GM21367 (cell line): ENCODE measurements at regions not wholly inside any gene's neighbourhood (a gene's known extent, or its start where the extent isn't known, plus 50 kb on each side); places are given as distances from the start of the nearest gene placed in this dataset.
"Not testable (repeated sequence)": the region's sequence is repeated elsewhere in the genome, so short reads cannot be mapped to it uniquely, and the experiment has no call there.

ENCODE experiments used
- ATAC-seq: cut with Tn5 transposase; IDR thresholded peaks from one replicate; pipeline ENCODE4 v1.9.1; 2021; ENCODE audit not compliant: unreplicated experiment

GRCh38 chr2:236485519-236485918 lies 84.1 kb upstream of the ACKR3 start:
- no peak for ATAC-seq

DNA sequence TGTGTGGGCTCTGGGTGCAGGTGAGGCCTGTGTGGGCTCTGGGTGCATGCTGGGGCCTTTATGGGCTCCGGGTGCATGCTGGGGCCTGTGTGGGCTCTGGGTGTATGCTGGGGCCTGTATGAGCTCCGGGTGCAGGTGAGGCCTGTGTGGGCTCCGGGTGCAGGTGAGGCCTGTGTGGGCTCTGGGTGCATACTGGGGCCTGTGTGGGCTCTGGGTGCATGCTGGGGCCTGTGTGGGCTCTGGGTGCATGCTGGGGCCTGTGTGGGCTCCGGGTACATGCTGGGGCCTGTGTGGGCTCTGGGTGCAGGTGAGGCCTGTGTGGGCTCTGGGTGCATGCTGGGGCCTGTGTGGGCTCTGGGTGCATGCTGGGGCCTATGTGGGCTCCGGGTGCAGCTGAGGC lies 80.5 kb upstream of the ACKR3 start:
- ATAC-seq = not testable (repeated sequence)

DNA sequence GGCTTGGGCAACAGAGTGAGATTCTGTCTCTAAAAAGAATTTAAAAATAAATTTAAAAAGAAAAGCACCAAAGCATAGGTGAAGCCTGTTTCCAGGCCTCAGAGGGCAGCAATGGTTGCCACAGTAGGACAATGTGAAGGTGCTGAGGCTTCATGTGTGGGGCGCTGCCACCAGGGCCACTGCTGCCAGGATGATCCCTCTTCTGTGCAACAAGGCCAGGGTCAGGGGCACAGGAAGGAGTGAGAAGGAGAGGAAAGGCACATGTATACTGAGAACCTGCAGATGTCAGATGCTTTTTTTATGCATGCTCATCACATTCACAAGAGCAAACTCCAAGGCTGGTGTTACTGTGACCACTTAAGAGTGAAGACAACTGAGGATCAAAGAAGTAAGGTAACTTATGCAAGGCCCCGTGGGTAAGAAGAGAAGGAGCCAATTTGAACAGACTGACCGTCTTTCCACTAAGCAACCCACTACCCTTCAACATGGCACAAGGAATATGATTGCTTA lies 79.7 kb upstream of the ACKR3 start:
- no peak for ATAC-seq

DNA sequence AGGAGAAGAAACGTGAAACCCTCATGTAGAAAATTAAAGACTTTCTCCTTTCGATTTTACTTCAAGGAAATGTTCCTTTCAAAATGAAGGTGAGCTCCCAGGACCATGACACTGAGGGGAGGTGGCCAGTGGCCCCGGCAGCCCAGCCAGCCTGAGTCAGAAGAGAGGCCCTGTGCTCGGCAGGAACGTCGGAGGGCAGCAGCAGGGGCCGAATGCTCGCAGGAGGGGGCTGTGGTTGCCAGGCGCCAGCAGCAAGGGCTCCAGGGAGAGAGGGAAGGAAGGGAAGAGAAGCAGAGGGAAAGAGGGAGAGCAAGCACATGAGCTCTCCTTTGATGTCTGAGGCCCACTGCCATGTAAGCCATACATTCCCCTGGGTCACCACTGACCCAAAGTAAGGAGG lies 73.3 kb upstream of the ACKR3 start:
- no peak for ATAC-seq

- ATAC-seq = no peak
Measured at GRCh38 chr2:236498369-236498768, 71.3 kb upstream of the ACKR3 start.

DNA sequence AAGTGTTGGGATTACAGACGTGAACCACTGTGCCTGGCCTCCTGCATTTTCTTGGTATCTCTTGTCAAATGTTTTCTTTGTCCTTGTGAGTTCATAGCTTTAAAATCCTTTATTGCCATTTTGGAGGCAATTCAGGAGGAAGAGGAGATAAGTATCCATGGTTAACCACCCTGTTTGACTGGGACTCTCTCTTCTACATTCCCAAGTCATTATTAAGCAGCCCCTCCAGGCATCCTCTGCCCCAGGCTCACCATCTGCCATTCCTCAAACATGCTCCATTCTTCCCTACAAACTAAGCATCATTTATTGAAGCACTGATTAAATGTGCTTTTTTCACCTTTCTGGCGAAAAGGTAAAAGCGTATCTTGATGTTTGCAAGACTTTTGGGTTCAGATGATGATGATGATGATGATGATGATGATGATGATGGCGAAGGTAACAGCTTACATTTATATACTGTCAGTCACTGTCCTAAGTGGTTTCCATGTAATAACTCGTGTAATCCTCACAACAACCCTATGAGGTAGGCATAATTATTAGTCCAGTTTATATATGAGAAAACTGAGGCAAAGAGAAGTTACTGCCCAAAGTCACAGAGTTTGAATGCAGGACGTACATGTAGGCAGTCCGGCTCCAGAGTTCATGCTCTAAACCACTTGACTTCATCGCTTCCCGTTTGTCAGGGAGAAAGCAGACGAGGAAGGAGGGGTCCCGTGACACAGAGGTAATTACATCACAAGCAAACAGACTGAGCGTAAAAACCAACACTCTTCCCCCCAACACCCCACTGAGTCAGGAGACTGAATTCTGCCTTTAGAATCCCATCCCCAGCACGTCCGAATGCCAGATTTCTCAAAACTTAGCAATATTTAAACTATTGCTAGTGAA lies 69.7 kb upstream of the ACKR3 start:
- ATAC-seq = no peak

- no peak for ATAC-seq
Measured at GRCh38 chr2:236501026-236501425, 68.6 kb upstream of the ACKR3 start.

DNA sequence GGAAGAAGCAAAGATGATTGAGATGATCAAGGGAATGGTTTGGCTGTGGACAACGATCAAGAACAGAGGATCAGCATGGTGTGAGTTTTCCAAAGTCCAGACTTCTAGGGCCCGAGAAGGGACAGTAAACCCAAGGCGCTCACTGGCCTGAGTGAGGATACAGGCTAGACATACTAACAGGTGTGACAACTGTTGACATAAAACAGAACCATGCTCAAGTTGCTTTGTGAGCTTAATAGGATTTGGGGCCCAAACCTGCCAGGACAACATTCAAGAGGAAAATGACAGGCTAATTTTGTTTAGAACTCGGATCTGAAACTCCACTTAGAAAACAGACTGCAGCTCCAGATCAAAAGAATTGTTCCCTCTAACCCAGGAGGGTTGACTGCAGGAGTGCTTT lies 68.1 kb upstream of the ACKR3 start:
- no peak for ATAC-seq

- no peak for ATAC-seq
Measured at GRCh38 chr2:236503100-236503499, 66.5 kb upstream of the ACKR3 start.

GRCh38 chr2:236503583-236503982 lies 66.0 kb upstream of the ACKR3 start:
- ATAC-seq = no peak

- no peak for ATAC-seq
Measured at GRCh38 chr2:236505041-236505440, 64.6 kb upstream of the ACKR3 start.

- ATAC-seq = no peak
Measured at GRCh38 chr2:236505648-236506047, 64.0 kb upstream of the ACKR3 start.

DNA sequence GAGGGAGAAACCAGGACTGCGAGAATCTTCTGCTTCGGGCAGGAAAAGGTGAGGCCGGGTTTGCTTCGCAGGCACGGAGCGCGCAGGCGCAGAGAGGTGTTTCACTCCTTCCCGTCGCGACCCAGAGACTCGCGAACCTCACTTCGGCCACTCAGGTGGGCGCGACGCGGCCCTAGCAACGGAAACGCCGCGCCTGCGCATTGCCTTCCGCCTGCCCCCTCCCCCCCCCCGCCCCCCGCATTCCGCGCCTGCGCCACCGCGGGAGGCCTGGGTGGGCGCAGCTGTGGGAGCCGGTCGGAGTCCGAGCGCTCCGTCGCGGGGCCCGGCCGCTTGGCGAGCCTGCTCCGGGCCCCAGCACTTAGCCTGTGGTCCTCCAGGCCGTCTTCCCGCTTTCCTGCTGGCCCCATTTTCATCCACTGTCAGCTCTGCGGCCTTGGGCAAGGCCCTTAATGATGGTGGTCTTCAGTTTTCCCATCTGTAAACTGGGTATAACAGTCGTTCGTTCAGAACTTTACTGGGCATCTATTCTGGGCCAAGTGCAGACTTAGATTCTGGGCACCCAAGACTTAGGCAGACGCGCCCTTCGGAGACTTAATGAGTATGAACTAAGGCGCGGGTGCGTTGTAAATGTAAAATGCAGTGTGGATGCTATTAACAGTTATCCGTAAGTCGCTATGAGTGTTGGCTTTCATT lies 62.1 kb upstream of the ACKR3 start:
- ATAC-seq = no peak

- no peak for ATAC-seq
Measured at GRCh38 chr2:236508466-236508865, 61.2 kb upstream of the ACKR3 start.

DNA sequence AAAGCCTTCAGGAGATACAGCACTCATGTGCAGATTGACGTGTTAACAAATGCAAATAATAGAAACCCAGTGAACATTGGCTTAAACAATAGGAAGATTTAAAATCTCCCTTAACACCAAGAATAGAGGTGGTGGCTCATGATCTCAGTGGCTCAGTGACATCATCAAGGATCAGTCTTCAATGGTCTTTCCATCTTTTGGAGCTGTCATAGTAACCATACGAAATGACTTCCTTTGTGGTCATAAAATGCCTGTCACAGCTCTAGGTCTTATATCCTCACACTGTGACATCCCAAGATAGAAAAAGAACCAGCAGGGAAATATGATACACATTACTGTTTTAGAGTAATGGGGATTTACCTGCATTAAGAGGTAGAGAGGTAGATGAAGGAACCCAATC lies 59.6 kb upstream of the ACKR3 start:
- ATAC-seq = no peak

GRCh38 chr2:236511266-236511665 lies 58.4 kb upstream of the ACKR3 start:
- no peak for ATAC-seq

GRCh38 chr2:236512267-236512666 lies 57.4 kb upstream of the ACKR3 start:
- no peak for ATAC-seq

- peak; percentile 85 for ATAC-seq
Measured at GRCh38 chr2:236512902-236513435, 56.7 kb upstream of the ACKR3 start.

GRCh38 chr2:236513956-236514355 lies 55.7 kb upstream of the ACKR3 start:
- ATAC-seq = no peak

DNA sequence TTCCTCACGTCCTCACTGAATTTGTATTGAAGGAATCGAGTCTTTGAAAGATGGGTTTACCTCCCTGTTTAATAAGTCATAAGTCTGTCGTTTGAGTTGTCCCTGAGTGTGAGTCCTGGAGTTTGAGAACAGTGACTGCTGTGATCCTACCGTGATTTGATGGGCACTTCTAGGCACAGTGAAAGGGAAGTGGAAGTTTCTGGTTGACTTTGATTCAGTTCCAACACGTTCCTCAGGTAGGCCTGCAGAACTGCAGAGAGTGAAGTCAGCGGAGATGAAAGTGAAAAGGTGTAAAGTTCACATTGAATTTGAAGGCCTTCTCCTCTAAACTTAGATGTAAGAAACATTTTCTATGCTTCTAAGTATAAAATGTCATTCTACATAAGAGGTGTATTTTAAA lies 52.9 kb upstream of the ACKR3 start:
- no peak for ATAC-seq

DNA sequence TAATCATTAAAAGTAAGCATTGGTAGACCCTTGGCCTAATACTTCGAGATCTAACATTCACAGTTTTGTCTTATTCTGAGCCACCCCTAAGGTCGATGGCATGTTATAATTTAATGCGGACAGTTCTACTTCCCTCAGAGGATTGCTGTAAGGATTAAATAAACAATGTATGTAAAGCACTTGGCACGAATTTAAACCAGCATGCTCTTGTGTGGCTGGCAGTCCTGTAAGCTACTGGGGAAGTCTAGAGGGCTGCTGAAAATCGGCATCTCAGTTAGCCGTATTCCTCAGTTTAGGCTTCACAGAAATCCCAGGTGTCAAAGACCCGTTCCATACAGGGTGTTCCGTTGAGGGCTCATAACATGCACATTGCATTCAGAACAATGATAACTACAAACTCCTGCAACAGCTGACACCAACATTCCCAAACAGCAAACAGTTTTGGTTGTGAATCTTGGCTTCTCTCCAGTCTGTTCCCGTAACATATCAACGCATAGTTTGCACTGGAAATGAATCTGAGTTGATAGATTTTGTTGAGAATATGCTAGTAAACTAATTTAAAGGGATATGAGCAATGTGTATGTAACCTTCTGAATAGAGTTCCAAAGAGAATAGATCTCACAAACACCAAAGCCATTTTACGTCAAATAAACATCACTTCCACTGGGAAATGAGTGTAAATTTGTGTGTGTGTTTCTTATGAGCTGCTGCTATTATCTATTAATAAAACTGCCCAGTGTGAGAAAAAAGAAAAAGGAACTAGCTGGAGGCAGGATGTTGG lies 52.2 kb upstream of the ACKR3 start:
- no peak for ATAC-seq
